ENCODE measurements at regions not wholly inside any gene's neighbourhood (a gene's known extent, or its start where the extent isn't known, plus 50 kb on each side); places are given as distances from the start of the nearest gene placed in this dataset.

- in situ Hi-C loops (cut with HindIII; ENCODE audit: low sequenced_read_pairs): no loop called here
- DNase-seq (ENCODE audit: low spot score): no peak
These were observed 301.5 kb upstream of the TLE3 start for GRCh38 chr15:70399204-70399603.

- in situ Hi-C loops (cut with HindIII; ENCODE audit: low sequenced_read_pairs): no loop called here
- DNase-seq (ENCODE audit: low spot score): no peak
These were observed 301.0 kb upstream of the TLE3 start for GRCh38 chr15:70398694-70399093.

- no peak for DNase-seq (ENCODE audit: low spot score)
- in situ Hi-C loops (cut with HindIII; ENCODE audit: low sequenced_read_pairs): no loop called here
These were observed 299.1 kb upstream of the TLE3 start for GRCh38 chr15:70396807-70397206.

GRCh38 chr15:70395164-70395563, 297.4 kb upstream of the TLE3 start:
- no peak for DNase-seq (ENCODE audit: low spot score)
- in situ Hi-C loops (cut with HindIII; ENCODE audit: low sequenced_read_pairs): no loop called here

GRCh38 chr15:70390723-70391122, 293.0 kb upstream of the TLE3 start:
- in situ Hi-C loops (cut with HindIII; ENCODE audit: low sequenced_read_pairs): no loop called here
- DNase-seq (ENCODE audit: low spot score): no peak

- DNase-seq (ENCODE audit: low spot score): no peak
- in situ Hi-C loops (cut with HindIII; ENCODE audit: low sequenced_read_pairs): no loop called here
These were observed 290.3 kb upstream of the TLE3 start for GRCh38 chr15:70387993-70388392.

GRCh38 chr15:70387081-70387480, 289.4 kb upstream of the TLE3 start:
- in situ Hi-C loops (cut with HindIII; ENCODE audit: low sequenced_read_pairs): no loop called here
- DNase-seq (ENCODE audit: low spot score): no peak

- no peak for DNase-seq (ENCODE audit: low spot score)
- in situ Hi-C loops (cut with HindIII; ENCODE audit: low sequenced_read_pairs): no loop called here
These were observed 288.0 kb upstream of the TLE3 start for GRCh38 chr15:70385711-70386110.

- in situ Hi-C loops (cut with HindIII; ENCODE audit: low sequenced_read_pairs): no loop called here
- no peak for DNase-seq (ENCODE audit: low spot score)
These were observed 287.3 kb upstream of the TLE3 start for GRCh38 chr15:70385052-70385451.

- in situ Hi-C loops (cut with HindIII; ENCODE audit: low sequenced_read_pairs): no loop called here
- DNase-seq (ENCODE audit: low spot score): no peak
These were observed 286.1 kb upstream of the TLE3 start for GRCh38 chr15:70383856-70384255.

- in situ Hi-C loops (cut with HindIII; ENCODE audit: low sequenced_read_pairs): no loop called here
- no peak for DNase-seq (ENCODE audit: low spot score)
These were observed 285.2 kb upstream of the TLE3 start for GRCh38 chr15:70382762-70383458.

GRCh38 chr15:70382009-70382749, 284.5 kb upstream of the TLE3 start:
- in situ Hi-C loops (cut with HindIII; ENCODE audit: low sequenced_read_pairs): no loop called here
- no peak for DNase-seq (ENCODE audit: low spot score)

GRCh38 chr15:70379938-70380883, 282.5 kb upstream of the TLE3 start:
- no peak for DNase-seq (ENCODE audit: low spot score)
- in situ Hi-C loops (cut with HindIII; ENCODE audit: low sequenced_read_pairs): no loop called here

- in situ Hi-C loops (cut with HindIII; ENCODE audit: low sequenced_read_pairs): no loop called here
- no peak for DNase-seq (ENCODE audit: low spot score)
These were observed 281.4 kb upstream of the TLE3 start for GRCh38 chr15:70379134-70379533.

- no peak for DNase-seq (ENCODE audit: low spot score)
These were observed 280.7 kb upstream of the TLE3 start for GRCh38 chr15:70378126-70379031.

GRCh38 chr15:70376929-70377691, 279.4 kb upstream of the TLE3 start:
- in situ Hi-C loops (cut with HindIII; ENCODE audit: low sequenced_read_pairs): no loop called here
- peak; percentile 73 for DNase-seq (ENCODE audit: low spot score)

More at GRCh38 chr15:70378126-70379031, 280.7 kb upstream of the TLE3 start:
- in situ Hi-C loops (cut with HindIII; ENCODE audit: low sequenced_read_pairs): no loop called here

- DNase-seq (ENCODE audit: low spot score): peak; percentile 46
- in situ Hi-C loops (cut with HindIII; ENCODE audit: low sequenced_read_pairs): no loop called here
These were observed 278.6 kb upstream of the TLE3 start for GRCh38 chr15:70376031-70376928.

All from G401 (cell line).